ENCODE measurements at regions not wholly inside any gene's neighbourhood (a gene's known extent, or its start where the extent isn't known, plus 50 kb on each side); places are given as distances from the start of the nearest gene placed in this dataset.

DNA sequence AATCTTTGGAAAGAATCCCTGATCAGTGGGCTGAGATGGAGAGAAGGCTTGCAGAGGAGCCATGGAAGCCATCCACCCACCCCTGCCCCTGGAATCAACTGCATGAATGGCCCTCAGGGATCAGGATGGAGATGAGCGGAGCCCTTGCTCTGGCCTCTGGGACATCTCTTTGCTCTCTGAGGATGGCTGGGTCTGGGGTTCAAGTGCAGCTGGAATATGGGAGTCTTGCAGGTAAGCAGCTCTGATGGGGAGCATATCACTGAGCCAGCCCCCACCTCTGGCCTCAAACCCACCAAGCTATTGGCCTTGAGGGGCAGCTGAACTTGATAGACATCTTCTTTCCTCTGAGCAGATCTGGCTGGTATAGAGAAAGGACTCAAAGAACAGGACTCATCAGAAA, 76.1 kb downstream of the C5orf15 start:
- Histone ChIP-seq H4K91ac (replicated peaks; ENCODE audit: insufficient read length, low read length) (no peak overlapping the region), H3K23me2 (ENCODE audit: low read depth, low read length) (peaks cover 2% of the 10 kb centered on the region; the same call in 1 of the 2 replicates), H3K27ac (ENCODE audit: low read depth, low read length) (no peak overlapping the region), H4K20me1 (replicated peaks in 1 of 2; ENCODE audit: control insufficient read depth in 1 of 2, insufficient read depth in 2 of 2, low read length in 2 of 2) (no peaks in the 10 kb centered on the region), H3K36me3 (ENCODE audit: control insufficient read depth in 2 of 4, insufficient read depth in 4 of 4, low read length in 3 of 4) (no peaks in the 10 kb centered on the region), H2BK20ac (ENCODE audit: low read length) (no peak overlapping the region), H3K56ac (replicated peaks; ENCODE audit: insufficient read length, low read depth, low read length) (no peak overlapping the region), H2BK15ac (ENCODE audit: low read length) (no peak overlapping the region), H3K79me1 (ENCODE audit: low read depth, low read length) (no peaks in the 10 kb centered on the region), H3K27me3 (replicated peaks in 1 of 4; ENCODE audit: control insufficient read depth in 3 of 4, extremely low read depth in 1 of 4, insufficient read depth in 3 of 4, low read length in 3 of 4) (no peaks in the 10 kb centered on the region; a peak in 1 of 7 replicates), H3K23ac (ENCODE audit: insufficient read length) (no peak overlapping the region), H2BK5ac (ENCODE audit: low read depth, low read length) (no peak overlapping the region), H3K4me2 (ENCODE audit: insufficient read depth in 1 of 2, low read depth in 2 of 2, low read length in 2 of 2) (no peak overlapping the region), H3K9ac (replicated peaks in 1 of 4; ENCODE audit: extremely low read depth in 1 of 4, low read depth in 3 of 4, low read length in 3 of 4) (no peak overlapping the region), H4K5ac (ENCODE audit: insufficient read length, low read depth, low read length) (no peak overlapping the region), H2AFZ (ENCODE audit: low read length) (no peak overlapping the region), H4K8ac (ENCODE audit: extremely low read depth, insufficient read depth, low read length) (no peak overlapping the region), H2AK5ac (ENCODE audit: low read depth, low read length) (no peak overlapping the region), H3K18ac (ENCODE audit: extremely low read depth, low read length) (no peak overlapping the region), H3K9me3 (ENCODE audit: insufficient read depth in 2 of 2, low read depth in 1 of 2, low read length in 1 of 2) (no peaks in the 10 kb centered on the region), H3K79me2 (ENCODE audit: control insufficient read depth in 1 of 2, insufficient read depth in 2 of 2, low read length in 2 of 2) (no peaks in the 10 kb centered on the region), H2BK120ac (replicated peaks; ENCODE audit: low read depth, low read length) (no peak overlapping the region), H3K4ac (replicated peaks; ENCODE audit: insufficient read length, low read depth, low read length) (no peak overlapping the region), H2BK12ac (ENCODE audit: low read depth, low read length) (no peak overlapping the region), H3K4me1 (replicated peaks in 1 of 4; ENCODE audit: control insufficient read depth in 3 of 4, insufficient read depth in 4 of 4, low read length in 3 of 4) (no peaks in the 10 kb centered on the region), H3K14ac (ENCODE audit: insufficient read length) (no peak overlapping the region), H3K4me3 (ENCODE audit: extremely low read depth in 1 of 4, insufficient read depth in 2 of 4, low read depth in 3 of 4, low read length in 4 of 4) (no peak overlapping the region)
- WGBS, 2 experiments (ENCODE audit: extremely low coverage in 1 of 2, insufficient coverage in 1 of 2, insufficient read length in 1 of 2, insufficient replicate concordance in 2 of 2, low coverage in 1 of 2, low lambda C conversion rate in 2 of 2, missing lambda C conversion rate in 1 of 2): 100% methylated on average over 1 of the region's 1 CpG; no CpG with 5 or more reads in 1 of the 2 experiments
- POLR2A ChIA-PET (ENCODE audit: partially characterized antibody): no interaction called here
- CTCF ChIA-PET (ENCODE audit: partially characterized antibody): interaction anchor here (0.9 to 2.8 kb wide), 6 partner anchors 8 to 72 kb away, joined by 3 to 15 read pairs (median 4); no protein-coding TSS in a partner anchor
- no peak for DNase-seq (ENCODE audit: low read depth in 1 of 2, low spot score in 2 of 2)
- TF ChIP-seq EZH2 (IDR thresholded peaks at IDR 0.05; ENCODE audit: low read depth, low read length, severe bottlenecking): no peak
- TF ChIP-seq POU5F1 (IDR thresholded peaks at IDR 0.05; ENCODE audit: low read depth, low read length): no peak
- TF ChIP-seq ZNF274 (IDR thresholded peaks at IDR 0.05; ENCODE audit: borderline replicate concordance, extremely low read depth, low read length): no peak
- no peak for FAIRE-seq
